ENCODE measurements at regions not wholly inside any gene's neighbourhood (a gene's known extent, or its start where the extent isn't known, plus 50 kb on each side); places are given as distances from the start of the nearest gene placed in this dataset.

GRCh38 chr18:34650121-34650545 is 60.0 kb upstream of the DTNA start:
- in situ Hi-C loops (cut with MboI; ENCODE audit: low sequenced_read_pairs), result no loop called here
- Histone ChIP-seq H3K9ac (ENCODE audit: low read depth, low read length) (no peak overlapping the region), H3K4me2 (ENCODE audit: low read depth, low read length) (peak overlapping the region; percentile 45), H3K4me3 (ENCODE audit: insufficient read depth, low read depth, low read length) (no peak overlapping the region), H4K91ac (ENCODE audit: insufficient read depth, low read depth, low read length) (no peak overlapping the region), H4K8ac (ENCODE audit: low read depth in 2 of 2, low read length in 2 of 2) (0 out of 4 replicates have a peak overlapping the region, but pooled peaks of 1 of the 2 experiments have one; percentile 20), H3K4ac (ENCODE audit: low read depth, low read length) (no peak overlapping the region; the same call in 1 of the 2 replicates), H2AFZ (replicated peaks; ENCODE audit: low read length, poor library complexity) (no peak overlapping the region), H3K27me3 (ENCODE audit: control insufficient read depth, insufficient read depth, low read length) (no peaks in the 10 kb centered on the region), H3K56ac (ENCODE audit: extremely low read depth, insufficient read depth, low read length) (peak overlapping the region; percentile 7; the same call in 1 of the 2 replicates), H3K79me1 (ENCODE audit: low read depth in 1 of 2, low read length in 2 of 2) (no peaks in the 10 kb centered on the region), H3K9me3 (ENCODE audit: control insufficient read depth, insufficient read depth, low read length) (no peaks in the 10 kb centered on the region), H2BK20ac (ENCODE audit: low read depth, low read length) (no peak overlapping the region), H4K5ac (ENCODE audit: low read depth, low read length) (no peak overlapping the region), H2BK15ac (ENCODE audit: low read depth, low read length) (no peak overlapping the region), H3K23ac (ENCODE audit: low read depth, low read length) (no peak overlapping the region), H2AK5ac (ENCODE audit: low read depth, low read length) (no peak overlapping the region), H3K27ac (ENCODE audit: insufficient read depth, low read length) (peak overlapping the region; percentile 66; the same call in 1 of the 2 replicates), H3K36me3 (ENCODE audit: control insufficient read depth, insufficient read depth, low read length) (no peaks in the 10 kb centered on the region), H2BK5ac (ENCODE audit: low read depth, low read length, poor library complexity, severe bottlenecking) (peak overlapping the region; percentile 92), H3K18ac (ENCODE audit: low read depth, low read length) (peak overlapping the region; percentile 2; the same call in 1 of the 2 replicates), H2AK9ac (replicated peaks; ENCODE audit: low read depth, low read length, poor library complexity) (no peak overlapping the region), H4K20me1 (ENCODE audit: insufficient read depth, low read length) (no peaks in the 10 kb centered on the region), H3K4me1 (ENCODE audit: control insufficient read depth, insufficient read depth, low read length) (peaks cover 4% of the 10 kb centered on the region; the same call in 1 of the 2 replicates), H3K14ac (replicated peaks; ENCODE audit: low read depth, low read length) (no peak overlapping the region), H3K9me1 (ENCODE audit: insufficient read depth, low read length) (peaks cover 5% of the 10 kb centered on the region; the same call in 1 of the 2 replicates), H2BK120ac (ENCODE audit: low read depth, low read length) (peak overlapping the region; percentile 76; the same call in 1 of the 2 replicates)
- WGBS, 2 experiments (ENCODE audit: extremely low coverage in 2 of 2, insufficient read length in 1 of 2), result no CpG with 5 or more reads among the region's 5 CpGs
- ChIA-PET POLR2A (ENCODE audit: unreplicated experiment) (no interaction called here), CTCF (interaction anchor here (2.0 kb wide), 1 partner anchor 11 kb away, joined by 7 read pairs; no protein-coding TSS in a partner anchor)
- ATAC-seq (ENCODE audit: low read depth) (peak; percentile 85), DNase-seq (peak; percentile 88)
- TF ChIP-seq RFX5 (IDR thresholded peaks at IDR 0.05; ENCODE audit: low read depth, low read length), result no peak
- no peak for TF ChIP-seq RCOR1 (IDR thresholded peaks at IDR 0.05; ENCODE audit: insufficient replicate concordance, low read length)
- TF ChIP-seq, protein P1, sequence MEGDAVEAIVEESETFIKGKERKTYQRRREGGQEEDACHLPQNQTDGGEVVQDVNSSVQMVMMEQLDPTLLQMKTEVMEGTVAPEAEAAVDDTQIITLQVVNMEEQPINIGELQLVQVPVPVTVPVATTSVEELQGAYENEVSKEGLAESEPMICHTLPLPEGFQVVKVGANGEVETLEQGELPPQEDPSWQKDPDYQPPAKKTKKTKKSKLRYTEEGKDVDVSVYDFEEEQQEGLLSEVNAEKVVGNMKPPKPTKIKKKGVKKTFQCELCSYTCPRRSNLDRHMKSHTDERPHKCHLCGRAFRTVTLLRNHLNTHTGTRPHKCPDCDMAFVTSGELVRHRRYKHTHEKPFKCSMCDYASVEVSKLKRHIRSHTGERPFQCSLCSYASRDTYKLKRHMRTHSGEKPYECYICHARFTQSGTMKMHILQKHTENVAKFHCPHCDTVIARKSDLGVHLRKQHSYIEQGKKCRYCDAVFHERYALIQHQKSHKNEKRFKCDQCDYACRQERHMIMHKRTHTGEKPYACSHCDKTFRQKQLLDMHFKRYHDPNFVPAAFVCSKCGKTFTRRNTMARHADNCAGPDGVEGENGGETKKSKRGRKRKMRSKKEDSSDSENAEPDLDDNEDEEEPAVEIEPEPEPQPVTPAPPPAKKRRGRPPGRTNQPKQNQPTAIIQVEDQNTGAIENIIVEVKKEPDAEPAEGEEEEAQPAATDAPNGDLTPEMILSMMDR (conservative IDR thresholded peaks at IDR 0.05; ENCODE audit: low read depth, low read length), result no peak
- TF ChIP-seq, protein P2, sequence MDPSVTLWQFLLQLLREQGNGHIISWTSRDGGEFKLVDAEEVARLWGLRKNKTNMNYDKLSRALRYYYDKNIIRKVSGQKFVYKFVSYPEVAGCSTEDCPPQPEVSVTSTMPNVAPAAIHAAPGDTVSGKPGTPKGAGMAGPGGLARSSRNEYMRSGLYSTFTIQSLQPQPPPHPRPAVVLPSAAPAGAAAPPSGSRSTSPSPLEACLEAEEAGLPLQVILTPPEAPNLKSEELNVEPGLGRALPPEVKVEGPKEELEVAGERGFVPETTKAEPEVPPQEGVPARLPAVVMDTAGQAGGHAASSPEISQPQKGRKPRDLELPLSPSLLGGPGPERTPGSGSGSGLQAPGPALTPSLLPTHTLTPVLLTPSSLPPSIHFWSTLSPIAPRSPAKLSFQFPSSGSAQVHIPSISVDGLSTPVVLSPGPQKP (IDR thresholded peaks at IDR 0.05; ENCODE audit: borderline replicate concordance, low read depth, low read length), result no peak
- no peak for TF ChIP-seq RAD21 (IDR thresholded peaks at IDR 0.05; ENCODE audit: low read length)
- peak; percentile 93 for TF ChIP-seq BHLHE40 (IDR thresholded peaks at IDR 0.05; ENCODE audit: low read depth, low read length)
- peak; percentile 66 for TF ChIP-seq FOS (IDR thresholded peaks at IDR 0.05; ENCODE audit: low read depth, low read length)
- TF ChIP-seq MAZ (IDR thresholded peaks at IDR 0.05; ENCODE audit: borderline replicate concordance, low read depth, low read length), result no peak
- TF ChIP-seq MXI1 (IDR thresholded peaks at IDR 0.05; ENCODE audit: borderline replicate concordance, low read depth, low read length), result no peak
- intact Hi-C loops (cut with micrococcal nuclease), result loop anchor here (5.0 kb wide), 1 partner anchor 53 kb away; no protein-coding TSS in a partner anchor
- dilution Hi-C loops (cut with HindIII; ENCODE audit: low sequenced_read_pairs, unreplicated experiment), result no loop called here
- no TSS peak for BruUV-seq (replicated peaks)
